Mammary epithelial cell (primary cell): ENCODE measurements at regions not wholly inside any gene's neighbourhood (a gene's known extent, or its start where the extent isn't known, plus 50 kb on each side); places are given as distances from the start of the nearest gene placed in this dataset.

ENCODE experiments used
- EZH2 ChIP-seq: IDR thresholded peaks from 2 replicates; pipeline ENCODE4 v1.6.1; 2012; ENCODE audit warnings: low read length, inconsistent platforms, borderline replicate concordance
- TF ChIP-seq, protein P1 (sequence below), 2 donors: IDR thresholded peaks in 1 of 2; conservative IDR thresholded peaks in 1 of 2; 2 replicates each; pipeline ENCODE4 v1.5.1; 2011 to 2012; ENCODE audit warnings: inconsistent platforms in 2 of 2, low read length in 2 of 2, mild to moderate bottlenecking in 2 of 2, control low read depth in 1 of 2, low read depth in 1 of 2; ENCODE audit not compliant: insufficient read depth in 1 of 2; ENCODE audit errors: extremely low read depth in 1 of 2

DNA sequence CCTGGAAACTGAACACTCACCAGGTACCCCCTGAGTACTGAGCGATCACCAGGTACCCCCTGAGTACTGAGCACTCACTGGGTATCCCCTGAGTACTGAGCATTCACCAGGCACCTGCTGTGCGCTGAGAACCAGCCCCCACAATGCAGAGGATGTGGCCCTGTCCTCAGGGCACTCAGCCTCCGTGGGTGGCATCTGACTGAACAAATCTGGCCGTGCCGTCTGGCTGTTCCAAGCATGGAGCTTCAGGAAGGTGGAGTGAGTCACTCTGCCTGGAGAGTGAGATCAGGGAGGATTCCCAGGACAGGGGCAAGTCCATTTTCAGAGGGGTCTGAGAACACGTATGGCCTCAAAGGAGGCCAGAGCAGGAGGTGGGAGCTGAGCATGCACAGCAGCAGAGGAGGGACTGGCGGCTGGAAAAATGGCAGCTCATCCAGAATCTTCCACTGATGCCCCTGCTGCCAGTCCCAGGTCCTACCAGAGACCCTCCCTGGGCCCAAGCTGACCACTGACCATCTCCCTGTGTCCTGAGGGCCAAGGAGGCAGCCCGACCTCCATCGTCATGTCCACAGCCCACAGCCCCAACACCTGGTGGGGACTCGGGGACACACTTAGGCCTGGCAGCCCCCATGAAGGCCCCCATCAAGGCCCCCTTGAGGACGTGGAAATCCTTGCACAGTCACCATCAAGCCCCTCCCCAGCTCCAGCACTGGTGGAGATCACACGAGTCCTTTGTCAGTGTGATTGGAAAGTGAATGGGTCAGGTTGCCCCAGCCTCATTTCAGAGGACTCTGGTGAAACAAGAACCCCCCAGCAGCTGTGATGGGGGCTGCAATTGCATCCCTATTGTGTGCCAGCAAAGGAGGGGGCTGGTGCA lies 94.1 kb downstream of the HMX1 start:
- TF ChIP-seq, protein P1, sequence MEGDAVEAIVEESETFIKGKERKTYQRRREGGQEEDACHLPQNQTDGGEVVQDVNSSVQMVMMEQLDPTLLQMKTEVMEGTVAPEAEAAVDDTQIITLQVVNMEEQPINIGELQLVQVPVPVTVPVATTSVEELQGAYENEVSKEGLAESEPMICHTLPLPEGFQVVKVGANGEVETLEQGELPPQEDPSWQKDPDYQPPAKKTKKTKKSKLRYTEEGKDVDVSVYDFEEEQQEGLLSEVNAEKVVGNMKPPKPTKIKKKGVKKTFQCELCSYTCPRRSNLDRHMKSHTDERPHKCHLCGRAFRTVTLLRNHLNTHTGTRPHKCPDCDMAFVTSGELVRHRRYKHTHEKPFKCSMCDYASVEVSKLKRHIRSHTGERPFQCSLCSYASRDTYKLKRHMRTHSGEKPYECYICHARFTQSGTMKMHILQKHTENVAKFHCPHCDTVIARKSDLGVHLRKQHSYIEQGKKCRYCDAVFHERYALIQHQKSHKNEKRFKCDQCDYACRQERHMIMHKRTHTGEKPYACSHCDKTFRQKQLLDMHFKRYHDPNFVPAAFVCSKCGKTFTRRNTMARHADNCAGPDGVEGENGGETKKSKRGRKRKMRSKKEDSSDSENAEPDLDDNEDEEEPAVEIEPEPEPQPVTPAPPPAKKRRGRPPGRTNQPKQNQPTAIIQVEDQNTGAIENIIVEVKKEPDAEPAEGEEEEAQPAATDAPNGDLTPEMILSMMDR (conservative IDR thresholded peaks at IDR 0.05 in 1 of 2, IDR thresholded peaks at IDR 0.05 in 1 of 2; ENCODE audit: extremely low read depth in 1 of 2, insufficient read depth in 1 of 2, low read depth in 1 of 2, low read length in 2 of 2) = no peak
- TF ChIP-seq EZH2 = no peak
